Effector memory CD8-positive, alpha-beta T cell (primary cell): ENCODE measurements at regions not wholly inside any gene's neighbourhood (a gene's known extent, or its start where the extent isn't known, plus 50 kb on each side); places are given as distances from the start of the nearest gene placed in this dataset.

Source experiments
- ATAC-seq: fragments of 150-1000 bp; cut with Tn5 transposase; replicated peaks from 2 replicates; pipeline ENCODE4 v1.10.0; 2021; ENCODE audit warnings: mild to moderate bottlenecking, moderate library complexity
- DNase-seq, 3 experiments: peaks; one replicate each; pipeline ENCODE4 v3.0.0; 2021
- H3K27ac Mint-ChIP-seq, 2 donors: one replicate each; pipeline ENCODE4 v1.8.0; 2022; ENCODE audit warnings: mild to moderate bottlenecking in 2 of 2, mixed read lengths in 2 of 2, moderate library complexity in 2 of 2
- H3K27me3 Mint-ChIP-seq, 2 donors: one replicate each; pipeline ENCODE4 v1.8.0; 2022; ENCODE audit warnings: mixed read lengths in 2 of 2
- H3K36me3 Mint-ChIP-seq: one replicate; pipeline ENCODE4 v1.8.0; 2022; ENCODE audit warnings: mild to moderate bottlenecking, moderate library complexity, mixed read lengths; ENCODE audit not compliant: insufficient read depth
- H3K4me1 Mint-ChIP-seq, 2 donors: one replicate each; pipeline ENCODE4 v1.8.0; 2022; ENCODE audit warnings: low read depth in 2 of 2, mixed read lengths in 2 of 2
- H3K4me3 Mint-ChIP-seq, 2 donors: one replicate each; pipeline ENCODE4 v1.8.0; 2022; ENCODE audit warnings: mild to moderate bottlenecking in 2 of 2, mixed read lengths in 2 of 2, moderate library complexity in 2 of 2
- H3K9me3 Mint-ChIP-seq, 2 donors: one replicate each; pipeline ENCODE4 v1.8.0; 2022; ENCODE audit warnings: mixed read lengths in 2 of 2

DNA sequence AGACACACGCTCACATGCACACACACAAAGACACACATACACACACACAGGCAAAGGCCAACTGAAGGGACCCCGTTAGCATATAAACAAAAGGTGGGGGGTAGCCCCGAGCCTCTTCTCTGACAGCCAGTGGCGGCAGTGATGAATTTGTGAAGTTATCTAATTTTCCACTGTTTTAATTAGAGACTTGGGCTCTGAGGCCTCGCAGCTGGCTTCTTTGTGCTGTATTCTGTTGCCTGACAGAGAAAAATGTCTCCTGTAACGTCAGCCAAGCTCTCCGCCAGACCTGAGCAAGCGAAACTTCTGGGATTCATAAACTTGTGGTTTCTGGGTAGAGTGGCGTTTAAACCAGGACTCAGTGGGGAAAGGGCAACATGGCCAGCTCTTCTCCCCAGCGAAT is 113.9 kb upstream of the FOXF1 start:
- Mint-ChIP-seq H3K4me1 (no peaks in the 10 kb centered on the region), H3K36me3 (no peaks in the 10 kb centered on the region), H3K9me3 (no peaks in the 10 kb centered on the region), H3K27ac (no peak overlapping the region), H3K4me3 (no peak overlapping the region), H3K27me3 (peaks cover 0 to 9% of the 10 kb centered on the region in 2 donors)
- DNase-seq: no peak
- no peak for ATAC-seq

DNA sequence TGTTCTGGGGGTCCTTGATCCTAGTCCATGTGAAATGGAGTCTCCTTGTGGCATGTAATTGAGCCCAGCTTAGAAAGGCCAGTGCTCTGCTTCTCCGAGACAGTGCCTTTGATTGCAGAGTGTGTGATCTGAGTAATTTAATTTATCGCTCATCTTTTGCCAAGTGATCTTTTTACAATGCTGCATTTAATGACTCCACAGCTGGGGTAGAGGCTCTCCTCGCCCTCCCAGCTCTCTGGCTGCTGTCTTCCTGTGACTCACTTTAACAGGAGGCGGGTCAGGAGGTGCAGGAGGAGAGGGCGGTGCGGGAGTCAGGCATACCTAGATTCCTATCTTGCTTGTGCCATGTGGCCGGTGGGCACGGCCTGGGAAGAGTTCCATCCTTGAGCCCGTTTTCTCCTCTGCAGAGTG is 113.4 kb upstream of the FOXF1 start:
- DNase-seq: no peak

DNA sequence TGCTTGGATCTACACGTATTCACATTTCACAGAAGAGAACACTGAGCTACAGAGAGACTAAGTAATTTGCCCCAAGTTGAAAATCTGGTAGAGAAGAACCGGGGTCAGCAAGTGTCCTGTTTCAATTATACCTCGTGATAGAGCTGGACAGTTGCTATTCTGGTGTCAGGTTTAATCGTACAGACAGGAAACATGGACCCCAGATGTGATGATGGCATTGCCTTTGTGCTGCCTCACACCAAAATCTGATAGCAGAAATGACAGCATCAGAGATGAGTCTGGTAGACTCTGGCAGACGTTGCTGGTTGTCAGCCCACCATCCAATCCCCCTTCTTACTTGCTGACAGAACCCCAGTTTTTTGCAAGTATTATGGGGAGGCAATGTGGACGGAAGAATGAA is 112.1 kb upstream of the FOXF1 start:
- no peak for DNase-seq
- no peaks in the 10 kb centered on the region for H3K9me3 Mint-ChIP-seq
- H3K27me3 Mint-ChIP-seq: peaks cover 0 to 9% of the 10 kb centered on the region in 2 donors
- H3K36me3 Mint-ChIP-seq: no peaks in the 10 kb centered on the region
- H3K27ac Mint-ChIP-seq: no peak overlapping the region
- H3K4me1 Mint-ChIP-seq: no peaks in the 10 kb centered on the region
- ATAC-seq: no peak
- no peak overlapping the region for H3K4me3 Mint-ChIP-seq

More for the DNA sequence above, 113.4 kb upstream of the FOXF1 start:
- Mint-ChIP-seq H3K9me3 (no peaks in the 10 kb centered on the region), H3K36me3 (no peaks in the 10 kb centered on the region), H3K27me3 (peaks cover 0 to 9% of the 10 kb centered on the region in 2 donors), H3K4me1 (no peaks in the 10 kb centered on the region), H3K4me3 (no peak overlapping the region), H3K27ac (no peak overlapping the region)
- ATAC-seq: no peak

DNA sequence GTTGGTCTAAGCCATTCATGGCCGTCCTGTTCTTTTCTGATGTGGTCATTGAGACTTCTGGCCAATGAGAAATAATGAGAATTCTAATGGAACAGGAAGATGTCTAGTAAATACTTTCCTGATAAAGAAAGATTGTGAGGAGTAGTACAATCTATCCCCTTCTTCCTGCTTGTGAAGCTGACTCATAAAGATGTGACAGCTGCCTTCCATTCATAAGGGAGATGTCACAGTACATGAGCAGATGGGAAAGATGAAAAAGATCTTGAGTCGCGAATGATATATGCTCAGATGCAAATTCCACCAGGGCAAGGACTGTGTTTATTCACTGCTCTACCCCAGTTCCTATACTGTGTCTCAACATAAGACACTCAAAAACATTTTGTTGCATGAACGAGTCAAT is 111.7 kb upstream of the FOXF1 start:
- ATAC-seq (no peak), DNase-seq (no peak)
- no peaks in the 10 kb centered on the region for H3K9me3 Mint-ChIP-seq
- peaks cover 2 to 9% of the 10 kb centered on the region in 2 donors for H3K27me3 Mint-ChIP-seq
- H3K4me3 Mint-ChIP-seq: no peak overlapping the region
- no peaks in the 10 kb centered on the region for H3K4me1 Mint-ChIP-seq
- H3K36me3 Mint-ChIP-seq: no peaks in the 10 kb centered on the region
- no peak overlapping the region for H3K27ac Mint-ChIP-seq

DNA sequence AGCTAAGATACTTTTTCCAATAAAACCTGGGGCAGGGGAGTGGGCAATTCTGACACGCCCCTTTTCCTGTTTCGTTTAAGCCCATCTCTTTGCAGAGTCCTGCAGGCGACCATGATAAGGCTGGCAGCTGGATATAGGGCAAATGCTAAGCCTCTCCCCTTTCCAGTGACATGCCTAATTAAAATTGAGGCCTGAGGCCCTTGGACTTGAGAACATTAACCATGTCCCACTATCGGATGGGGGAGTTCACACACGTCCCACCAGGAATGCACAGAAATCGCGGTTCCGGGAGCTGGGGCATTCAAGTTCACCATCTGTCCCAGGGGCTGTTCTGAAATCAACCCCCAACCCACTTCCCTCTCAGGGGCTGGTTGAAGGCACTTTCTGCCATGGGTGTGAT is 109.2 kb upstream of the FOXF1 start:
- ATAC-seq (no peak), DNase-seq (no peak)
- no peaks in the 10 kb centered on the region for H3K9me3 Mint-ChIP-seq
- H3K27ac Mint-ChIP-seq: no peak overlapping the region
- peaks cover 14 to 20% of the 10 kb centered on the region in 2 donors for H3K27me3 Mint-ChIP-seq
- no peaks in the 10 kb centered on the region for H3K4me1 Mint-ChIP-seq
- no peaks in the 10 kb centered on the region for H3K36me3 Mint-ChIP-seq
- H3K4me3 Mint-ChIP-seq: no peak overlapping the region

DNA sequence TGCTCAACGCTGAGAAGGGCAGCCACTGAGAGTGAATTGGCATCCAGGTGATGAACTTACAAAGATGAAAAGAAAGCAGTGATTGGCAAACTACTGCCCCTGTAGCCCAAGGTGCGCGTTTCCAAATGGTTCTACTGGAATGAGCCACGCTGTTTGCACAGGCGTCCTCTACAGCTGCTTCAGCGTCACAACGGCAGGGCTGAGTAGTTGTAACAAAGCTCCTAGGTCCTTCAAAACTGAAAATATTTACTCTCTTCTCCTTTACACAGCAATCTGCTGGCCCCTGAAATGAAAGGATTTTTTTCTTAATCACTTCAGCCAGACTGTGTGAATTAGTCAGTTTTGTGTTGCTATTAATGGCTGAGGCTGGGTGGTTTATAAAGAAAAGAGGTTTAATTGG is 107.2 kb upstream of the FOXF1 start:
- no peaks in the 10 kb centered on the region for H3K36me3 Mint-ChIP-seq
- ATAC-seq (no peak), DNase-seq (no peak)
- no peak overlapping the region for H3K4me3 Mint-ChIP-seq
- H3K9me3 Mint-ChIP-seq: no peaks in the 10 kb centered on the region
- peaks cover 12 to 14% of the 10 kb centered on the region in 2 donors for H3K27me3 Mint-ChIP-seq
- no peaks in the 10 kb centered on the region for H3K4me1 Mint-ChIP-seq
- H3K27ac Mint-ChIP-seq: no peak overlapping the region

DNA sequence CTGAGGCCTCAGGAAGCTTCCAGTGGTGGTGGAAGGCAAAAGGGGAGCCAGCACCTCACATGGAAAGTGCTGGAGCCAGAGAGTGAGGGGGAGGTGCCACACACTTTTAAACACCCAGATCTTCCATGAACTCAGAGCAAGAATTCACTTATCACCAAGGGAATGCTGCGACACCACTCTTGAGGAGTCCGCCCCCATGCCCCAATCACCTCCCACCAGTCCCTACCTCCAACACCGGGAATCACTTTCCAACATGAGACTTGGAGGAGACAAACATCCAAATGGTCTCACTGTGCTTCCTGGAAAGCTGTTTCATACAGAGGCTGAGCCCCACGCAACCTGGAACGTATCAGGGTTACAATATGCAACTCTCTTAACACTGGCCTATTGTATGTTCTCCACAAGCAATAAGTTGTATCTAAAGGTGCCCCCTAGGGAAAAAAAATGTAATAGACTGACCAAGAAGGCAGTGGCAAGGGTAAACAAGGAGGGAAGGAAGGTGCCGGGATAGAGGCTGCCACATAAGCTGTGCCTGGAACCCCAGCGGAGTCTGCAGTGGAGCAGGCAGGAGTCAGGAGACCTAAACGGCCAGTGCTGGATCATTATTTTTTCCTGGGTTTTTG is 106.7 kb upstream of the FOXF1 start:
- Mint-ChIP-seq H3K4me3 (no peak overlapping the region), H3K27ac (no peak overlapping the region), H3K36me3 (no peaks in the 10 kb centered on the region), H3K4me1 (no peaks in the 10 kb centered on the region), H3K27me3 (peaks cover 17 to 18% of the 10 kb centered on the region in 2 donors), H3K9me3 (no peaks in the 10 kb centered on the region)
- DNase-seq (no peak), ATAC-seq (no peak)

DNA sequence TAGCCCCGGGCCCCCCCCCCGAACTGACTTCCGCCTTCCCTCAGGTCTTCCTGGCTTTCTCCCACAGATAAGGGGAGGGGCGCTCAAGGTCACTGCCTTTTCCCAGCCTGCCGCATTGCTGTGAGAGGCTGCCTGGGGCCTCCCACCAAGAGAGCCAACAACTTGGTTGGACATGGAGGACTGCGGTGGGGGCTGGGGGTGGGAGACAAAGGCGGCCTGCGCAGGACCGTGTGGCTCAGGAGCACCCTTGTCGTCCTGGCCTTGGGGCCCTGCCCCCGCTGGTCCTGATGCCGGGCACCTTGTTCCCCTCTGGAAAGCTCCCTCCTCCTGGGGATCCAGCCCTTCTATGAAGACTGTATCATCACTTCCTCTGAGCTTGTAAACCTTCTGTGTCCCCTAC is 105.6 kb upstream of the FOXF1 start:
- H3K27me3 Mint-ChIP-seq: peaks cover 20 to 28% of the 10 kb centered on the region in 2 donors
- no peaks in the 10 kb centered on the region for H3K36me3 Mint-ChIP-seq
- H3K4me1 Mint-ChIP-seq: no peaks in the 10 kb centered on the region
- H3K4me3 Mint-ChIP-seq: no peak overlapping the region
- H3K9me3 Mint-ChIP-seq: no peaks in the 10 kb centered on the region
- H3K27ac Mint-ChIP-seq: no peak overlapping the region
- ATAC-seq: no peak
- DNase-seq: no peak

DNA sequence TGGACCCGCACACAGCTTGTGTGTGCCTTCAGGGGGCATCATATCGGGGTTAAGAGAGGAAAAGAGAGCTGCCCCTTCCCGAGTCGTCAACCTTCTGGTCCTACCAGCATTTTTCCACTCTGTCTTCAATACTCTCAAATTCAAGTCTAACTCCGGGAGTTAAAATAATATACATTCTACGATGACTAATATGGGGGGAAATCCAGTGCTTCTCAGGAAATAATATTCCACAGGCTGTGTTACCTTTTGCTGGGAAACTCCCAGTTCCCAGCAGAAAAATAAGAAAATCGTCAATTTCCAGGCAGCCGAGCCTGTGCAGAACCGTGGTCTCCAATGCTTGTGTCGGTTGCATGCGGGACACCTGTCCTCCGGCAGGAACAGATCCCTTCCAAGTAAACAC is 105.0 kb upstream of the FOXF1 start:
- Mint-ChIP-seq H3K36me3 (no peaks in the 10 kb centered on the region), H3K9me3 (no peaks in the 10 kb centered on the region), H3K4me1 (no peaks in the 10 kb centered on the region), H3K27ac (no peak overlapping the region), H3K27me3 (peaks cover 20 to 35% of the 10 kb centered on the region in 2 donors), H3K4me3 (no peak overlapping the region)
- ATAC-seq: no peak
- DNase-seq: no peak

DNA sequence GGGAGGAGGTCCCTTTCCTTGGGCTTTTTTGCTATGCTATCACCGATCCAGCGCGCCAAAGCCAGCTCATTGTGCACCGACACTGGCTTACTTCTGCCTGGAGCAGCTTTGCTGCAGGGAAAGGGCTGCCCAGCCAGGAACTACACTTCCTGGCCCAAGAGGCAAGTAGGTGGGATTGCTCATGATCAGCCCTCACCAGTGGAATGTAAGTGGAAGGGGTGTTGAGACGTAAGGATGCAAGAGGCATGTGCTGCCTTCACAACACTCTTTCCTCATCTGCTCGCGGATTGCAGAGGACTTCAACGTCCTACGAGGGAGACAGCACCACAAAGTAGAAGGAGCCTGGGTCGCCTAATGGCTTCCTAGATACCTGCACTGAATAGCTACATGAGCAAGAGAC is 104.3 kb upstream of the FOXF1 start:
- H3K4me3 Mint-ChIP-seq: no peak overlapping the region
- no peaks in the 10 kb centered on the region for H3K9me3 Mint-ChIP-seq
- DNase-seq (no peak), ATAC-seq (no peak)
- H3K27me3 Mint-ChIP-seq: peaks cover 20 to 42% of the 10 kb centered on the region in 2 donors
- no peak overlapping the region for H3K27ac Mint-ChIP-seq
- H3K36me3 Mint-ChIP-seq: no peaks in the 10 kb centered on the region
- H3K4me1 Mint-ChIP-seq: no peaks in the 10 kb centered on the region

DNA sequence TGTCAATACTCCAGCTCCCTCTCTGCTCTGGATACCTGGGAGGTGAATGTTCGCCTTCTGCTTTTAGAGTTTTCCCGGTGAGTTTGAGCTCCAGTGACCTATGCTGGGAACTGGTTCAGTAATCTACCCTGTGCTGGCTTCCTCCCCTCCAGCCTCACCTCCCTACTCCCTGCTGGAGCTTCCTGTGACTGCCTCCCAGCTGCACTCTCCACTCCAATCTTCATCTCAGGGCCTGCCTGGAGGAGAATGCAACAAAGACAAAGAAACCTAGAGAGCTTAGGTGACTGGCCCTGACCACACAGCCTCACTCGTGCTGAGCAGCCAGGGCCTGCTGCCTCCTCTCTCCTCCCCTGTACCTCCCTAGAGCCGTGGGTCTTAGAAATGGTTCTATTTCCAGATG is 101.6 kb upstream of the FOXF1 start:
- DNase-seq (no peak), ATAC-seq (no peak)
- Mint-ChIP-seq H3K27me3 (peaks cover 27 to 63% of the 10 kb centered on the region in 2 donors), H3K4me1 (no peaks in the 10 kb centered on the region), H3K27ac (no peak overlapping the region), H3K36me3 (no peaks in the 10 kb centered on the region), H3K4me3 (no peak overlapping the region), H3K9me3 (peaks cover 0 to 2% of the 10 kb centered on the region in 2 donors)

DNA sequence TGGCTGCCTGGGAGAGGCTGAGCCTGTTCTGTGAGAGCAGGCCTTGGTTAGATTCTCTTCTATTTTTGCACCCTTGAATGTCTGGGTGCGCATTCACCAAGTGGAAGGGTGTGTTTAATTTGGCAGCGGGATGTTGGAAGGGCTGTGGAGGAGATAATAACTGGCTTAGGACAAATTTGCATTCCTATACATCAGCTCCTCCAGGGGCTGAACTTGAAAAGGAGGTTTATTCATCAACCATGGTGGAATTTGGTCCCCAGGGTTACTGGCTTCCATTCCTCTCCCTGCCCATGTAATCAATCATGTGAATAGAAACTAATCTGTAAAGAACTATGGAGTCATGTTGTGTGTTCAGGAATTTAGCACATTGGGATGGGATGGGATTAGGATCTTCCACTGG is 100.2 kb upstream of the FOXF1 start:
- Mint-ChIP-seq H3K4me1 (no peaks in the 10 kb centered on the region), H3K27ac (no peak overlapping the region), H3K27me3 (peaks cover 20 to 61% of the 10 kb centered on the region in 2 donors), H3K9me3 (peaks cover 0 to 2% of the 10 kb centered on the region in 2 donors), H3K36me3 (no peaks in the 10 kb centered on the region), H3K4me3 (no peak overlapping the region)
- ATAC-seq (no peak), DNase-seq (no peak)

DNA sequence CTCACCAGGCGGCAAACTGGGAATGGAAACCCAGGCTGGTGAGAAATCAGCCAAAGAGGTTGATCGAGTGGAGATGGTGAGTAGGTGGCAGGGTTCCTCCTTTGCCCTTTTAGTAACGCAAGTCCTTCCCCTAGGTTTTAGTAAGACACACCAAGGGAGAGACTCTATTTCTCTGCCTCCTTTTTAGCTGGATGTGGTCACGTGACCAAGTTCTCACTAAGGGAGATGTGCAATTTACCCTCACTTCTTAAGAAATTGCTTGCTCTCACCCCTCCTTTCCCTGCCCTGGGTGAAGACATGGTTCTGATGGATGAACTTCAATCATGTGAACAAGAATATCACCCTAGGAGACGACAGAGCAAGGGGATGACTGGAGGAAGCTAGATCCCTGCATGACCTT is 99.8 kb upstream of the FOXF1 start:
- H3K9me3 Mint-ChIP-seq: peaks cover 0 to 2% of the 10 kb centered on the region in 2 donors
- H3K27ac Mint-ChIP-seq: no peak overlapping the region
- peaks cover 16 to 56% of the 10 kb centered on the region in 2 donors for H3K27me3 Mint-ChIP-seq
- ATAC-seq (no peak), DNase-seq (no peak)
- no peak overlapping the region for H3K4me3 Mint-ChIP-seq
- no peaks in the 10 kb centered on the region for H3K36me3 Mint-ChIP-seq
- no peaks in the 10 kb centered on the region for H3K4me1 Mint-ChIP-seq

DNA sequence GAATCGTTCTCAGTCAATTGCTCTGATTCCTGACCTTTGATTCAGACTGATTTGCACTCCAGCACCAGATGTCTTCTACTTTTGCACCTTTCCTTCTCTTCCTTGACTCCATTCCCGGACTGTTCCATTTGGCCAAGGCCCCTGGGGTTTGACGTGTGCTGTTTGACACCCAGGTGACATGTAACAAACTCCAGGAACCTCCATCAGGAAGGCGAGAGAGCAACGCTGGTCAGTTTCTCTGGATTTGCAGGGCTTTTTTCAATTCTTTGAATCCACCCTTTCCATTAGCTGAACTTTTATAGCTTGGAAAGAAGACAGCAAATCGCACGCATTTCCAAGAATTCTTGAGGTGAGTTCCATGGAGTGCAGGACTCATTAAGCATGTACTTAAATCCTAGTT is 98.4 kb upstream of the FOXF1 start:
- ATAC-seq: no peak
- Mint-ChIP-seq H3K4me3 (no peak overlapping the region), H3K27ac (no peak overlapping the region), H3K4me1 (no peaks in the 10 kb centered on the region), H3K27me3 (peaks cover 27 to 56% of the 10 kb centered on the region in 2 donors), H3K9me3 (peaks cover 0 to 2% of the 10 kb centered on the region in 2 donors), H3K36me3 (no peaks in the 10 kb centered on the region)
- DNase-seq: no peak
